ENCODE measurements at regions not wholly inside any gene's neighbourhood (a gene's known extent, or its start where the extent isn't known, plus 50 kb on each side); places are given as distances from the start of the nearest gene placed in this dataset.
A peak's percentile ranks its signal among the peaks of the same experiment; 100 is the strongest.

DNA sequence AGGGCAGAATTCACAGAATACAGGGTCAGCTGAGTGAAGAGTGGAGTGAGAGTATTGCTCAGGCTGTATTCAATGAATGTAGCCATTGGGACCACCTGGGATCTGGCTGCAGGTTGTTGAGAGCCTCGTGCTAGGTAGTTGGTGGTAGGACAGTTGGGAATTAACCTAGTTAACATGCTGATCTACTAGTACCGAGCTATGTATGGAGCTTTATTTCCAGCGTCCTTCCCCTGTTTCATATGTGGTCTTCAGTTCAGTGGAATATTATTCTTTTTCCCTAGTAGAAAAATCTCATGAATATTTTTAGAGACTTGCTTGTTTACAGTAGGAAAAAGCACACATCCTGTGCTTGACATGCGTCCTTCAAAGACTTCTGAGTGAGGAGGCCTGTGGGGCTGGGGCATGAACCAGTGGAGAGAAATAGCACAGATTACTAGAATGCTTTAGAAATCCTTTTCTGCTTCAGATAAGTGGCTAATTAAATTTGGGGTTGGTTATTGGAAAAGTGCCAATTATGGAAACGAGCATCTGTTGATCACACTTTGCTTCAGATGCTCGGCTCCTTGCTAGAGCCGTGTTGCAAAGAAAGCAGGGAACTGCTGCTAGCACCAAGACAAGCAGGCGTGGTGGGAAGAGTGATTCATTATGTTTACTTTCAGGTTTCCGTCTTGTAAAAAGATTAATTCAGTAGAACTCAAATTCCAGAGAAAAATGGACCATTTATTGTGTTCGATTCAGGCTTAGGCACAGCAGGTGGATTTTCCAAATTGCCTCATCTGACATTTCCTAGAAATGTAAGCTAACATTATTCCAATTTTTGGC is 53.6 kb downstream of the ARF6 start:
- peak overlapping the region; percentile 58 for H3K4me3 Mint-ChIP-seq
- peaks cover 14% of the 10 kb centered on the region for H3K9me3 Mint-ChIP-seq
- no peaks in the 10 kb centered on the region for H3K27me3 Mint-ChIP-seq
- peaks cover 64% of the 10 kb centered on the region for H3K4me1 Mint-ChIP-seq
- H3K36me3 Mint-ChIP-seq = peaks cover 26% of the 10 kb centered on the region
- peak; percentile 66 for ATAC-seq (ENCODE audit: low read depth)
- DNase-seq = no peak
- H3K27ac Mint-ChIP-seq = peak overlapping the region; percentile 89
- POLR2A ChIA-PET = interaction anchor here (1.0 to 2.5 kb wide), 13 partner anchors 24 to 136 kb away, joined by 3 to 53 read pairs (median 6); partner anchors contain the start of gene ARF6

DNA sequence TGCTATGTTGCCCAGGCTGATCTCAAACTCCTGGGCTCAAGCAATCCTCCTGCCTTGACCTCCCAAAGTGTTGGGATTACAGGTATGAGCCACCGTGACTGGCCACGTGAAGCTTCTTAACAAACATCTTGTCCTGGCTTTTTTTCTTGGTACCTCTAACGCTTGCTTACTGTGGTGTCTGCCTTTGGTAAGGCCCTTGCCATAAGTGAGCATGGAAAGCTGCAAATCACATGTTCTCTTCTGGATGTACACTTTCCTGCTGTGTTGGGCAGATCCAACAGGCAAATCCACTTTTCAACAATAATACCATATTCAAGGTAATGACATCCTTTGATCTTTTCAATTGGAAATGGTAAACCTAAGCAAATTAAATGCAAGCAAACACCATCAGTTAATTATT is 54.6 kb downstream of the ARF6 start:
- ATAC-seq (ENCODE audit: low read depth) (no peak), DNase-seq (no peak)
- Mint-ChIP-seq H3K27me3 (peaks cover 3% of the 10 kb centered on the region), H3K36me3 (peaks cover 22% of the 10 kb centered on the region), H3K4me1 (peaks cover 63% of the 10 kb centered on the region), H3K27ac (peak overlapping the region; percentile 56), H3K4me3 (peak overlapping the region; percentile 9), H3K9me3 (peaks cover 10% of the 10 kb centered on the region)
- POLR2A ChIA-PET = interaction anchor here (1.1 kb wide), 1 partner anchor 23 kb away, joined by 4 read pairs; no protein-coding TSS in a partner anchor

GRCh38 chr14:49950275-49951228 is 57.7 kb downstream of the ARF6 start:
- peaks cover 2% of the 10 kb centered on the region for H3K9me3 Mint-ChIP-seq
- POLR2A ChIA-PET = interaction anchor here (0.7 to 4.4 kb wide), 6 partner anchors 21 to 53 kb away, joined by 3 to 24 read pairs (median 3); no protein-coding TSS in a partner anchor
- DNase-seq (no peak), ATAC-seq (ENCODE audit: low read depth) (no peak)
- peaks cover 13% of the 10 kb centered on the region for H3K36me3 Mint-ChIP-seq
- peaks cover 47% of the 10 kb centered on the region for H3K4me1 Mint-ChIP-seq
- H3K27ac Mint-ChIP-seq = no peak overlapping the region
- H3K27me3 Mint-ChIP-seq = peaks cover 3% of the 10 kb centered on the region
- H3K4me3 Mint-ChIP-seq = peak overlapping the region; percentile 58

GRCh38 chr14:49951229-49951607 is 58.3 kb downstream of the ARF6 start:
- ATAC-seq (ENCODE audit: low read depth) (no peak), DNase-seq (no peak)
- no peak overlapping the region for H3K4me3 Mint-ChIP-seq
- POLR2A ChIA-PET = interaction anchor here (1.3 to 4.4 kb wide), 3 partner anchors 21 to 48 kb away, joined by 3 to 24 read pairs (median 3); no protein-coding TSS in a partner anchor
- peaks cover 3% of the 10 kb centered on the region for H3K27me3 Mint-ChIP-seq
- H3K4me1 Mint-ChIP-seq = peaks cover 40% of the 10 kb centered on the region
- H3K9me3 Mint-ChIP-seq = peaks cover 2% of the 10 kb centered on the region
- peaks cover 13% of the 10 kb centered on the region for H3K36me3 Mint-ChIP-seq
- H3K27ac Mint-ChIP-seq = no peak overlapping the region

DNA sequence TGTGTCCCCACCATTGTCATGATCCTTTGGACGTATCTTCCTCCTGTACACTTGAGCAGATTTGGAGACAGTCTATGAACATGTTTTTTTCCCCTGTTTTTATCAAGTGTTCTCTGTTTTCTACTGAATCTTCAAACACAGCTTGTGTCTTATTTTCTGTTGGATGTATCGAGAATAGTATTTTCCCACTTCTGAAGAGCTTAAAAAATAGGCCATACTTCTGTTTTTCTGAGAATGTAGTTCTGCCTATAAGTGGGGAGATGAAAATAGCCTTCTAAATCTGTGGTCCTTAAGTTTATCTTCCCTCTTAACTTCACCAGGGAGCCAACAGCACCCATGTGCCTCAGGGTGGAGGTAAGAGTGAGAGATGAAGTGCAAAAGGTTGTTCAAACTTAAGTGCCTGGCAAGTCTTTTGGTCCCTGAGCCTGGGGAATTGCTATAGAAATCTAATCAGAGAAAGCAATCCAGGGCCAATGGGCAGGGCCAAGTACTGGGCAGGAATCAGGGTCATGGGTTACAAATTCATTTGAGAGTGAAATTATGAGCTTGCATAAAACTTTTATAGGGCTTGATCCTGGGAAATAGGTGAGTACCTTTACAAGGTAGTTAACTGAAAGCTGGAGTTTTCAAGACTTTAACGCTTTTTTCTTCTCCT is 58.9 kb downstream of the ARF6 start:
- Mint-ChIP-seq H3K27ac (peak overlapping the region; percentile 18), H3K36me3 (peaks cover 11% of the 10 kb centered on the region), H3K4me3 (no peak overlapping the region), H3K9me3 (peaks cover 2% of the 10 kb centered on the region), H3K27me3 (peaks cover 3% of the 10 kb centered on the region), H3K4me1 (peaks cover 34% of the 10 kb centered on the region)
- POLR2A ChIA-PET = interaction anchor here (1.3 to 4.4 kb wide), 3 partner anchors 20 to 48 kb away, joined by 3 to 24 read pairs (median 3); no protein-coding TSS in a partner anchor
- ATAC-seq (ENCODE audit: low read depth) (no peak), DNase-seq (no peak)

DNA sequence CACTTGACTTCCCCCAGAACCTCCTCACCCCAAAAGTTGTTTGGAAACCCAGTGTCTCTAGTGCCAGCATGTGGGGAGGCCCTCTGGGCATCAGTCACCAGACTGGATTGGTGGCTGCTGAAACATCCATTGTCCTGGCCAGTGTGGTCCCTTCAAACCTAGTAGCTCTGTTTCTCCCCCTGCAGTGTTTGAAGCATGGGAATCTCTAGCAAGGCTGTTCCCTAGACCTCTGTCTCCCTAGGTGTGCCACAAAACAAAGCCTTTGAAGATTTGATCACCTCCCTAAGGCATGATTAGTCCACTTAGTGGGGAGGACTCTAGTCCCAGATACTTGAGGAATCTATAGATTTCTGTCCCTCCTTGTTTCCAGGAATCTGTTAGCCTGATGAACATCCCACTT is 60.3 kb downstream of the ARF6 start:
- POLR2A ChIA-PET = interaction anchor here (4.4 kb wide), 1 partner anchor 19 kb away, joined by 24 read pairs; no protein-coding TSS in a partner anchor
- H3K36me3 Mint-ChIP-seq = peaks cover 11% of the 10 kb centered on the region
- DNase-seq (no peak), ATAC-seq (ENCODE audit: low read depth) (no peak)
- no peak overlapping the region for H3K4me3 Mint-ChIP-seq
- H3K4me1 Mint-ChIP-seq = peaks cover 22% of the 10 kb centered on the region
- H3K9me3 Mint-ChIP-seq = peaks cover 2% of the 10 kb centered on the region
- peaks cover 3% of the 10 kb centered on the region for H3K27me3 Mint-ChIP-seq
- H3K27ac Mint-ChIP-seq = no peak overlapping the region

GRCh38 chr14:49954171-49954631 is 61.3 kb downstream of the ARF6 start:
- H3K4me3 Mint-ChIP-seq = no peak overlapping the region
- peaks cover 2% of the 10 kb centered on the region for H3K9me3 Mint-ChIP-seq
- POLR2A ChIA-PET = interaction anchor here (0.6 kb wide), 1 partner anchor 51 kb away, joined by 4 read pairs; no protein-coding TSS in a partner anchor
- peaks cover 7% of the 10 kb centered on the region for H3K36me3 Mint-ChIP-seq
- no peak for ATAC-seq (ENCODE audit: low read depth)
- H3K27me3 Mint-ChIP-seq = peaks cover 3% of the 10 kb centered on the region
- no peak for DNase-seq
- no peak overlapping the region for H3K27ac Mint-ChIP-seq
- H3K4me1 Mint-ChIP-seq = peaks cover 17% of the 10 kb centered on the region

DNA sequence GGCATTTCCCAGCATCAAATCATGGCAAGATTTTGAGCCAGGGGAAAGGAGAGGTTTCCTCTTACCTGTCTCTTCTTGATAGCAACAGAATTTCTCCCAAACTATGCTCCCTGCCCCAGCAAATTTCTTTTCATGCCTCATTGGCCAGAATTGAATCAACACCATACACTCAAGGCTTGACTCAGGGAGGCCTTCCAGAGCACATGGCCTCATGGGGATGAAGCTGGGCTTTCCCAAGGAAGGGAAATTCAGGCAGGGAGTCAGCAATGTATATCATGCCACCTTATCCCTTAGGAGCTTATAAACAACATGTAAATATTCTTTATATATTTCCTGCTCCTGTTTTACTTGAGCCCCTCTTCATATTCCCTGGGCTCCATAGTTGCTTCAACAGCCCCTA is 62.1 kb downstream of the ARF6 start:
- H3K27me3 Mint-ChIP-seq = peaks cover 3% of the 10 kb centered on the region
- no peak for ATAC-seq (ENCODE audit: low read depth)

GRCh38 chr14:49957089-49957852 is 64.4 kb downstream of the ARF6 start:
- POLR2A ChIA-PET = interaction anchor here (0.8 kb wide), 1 partner anchor 45 kb away, joined by 3 read pairs; no protein-coding TSS in a partner anchor
- H3K4me3 Mint-ChIP-seq = no peak overlapping the region
- no peak overlapping the region for H3K27ac Mint-ChIP-seq
- DNase-seq (no peak), ATAC-seq (ENCODE audit: low read depth) (no peak)
- H3K4me1 Mint-ChIP-seq = peaks cover 15% of the 10 kb centered on the region
- H3K27me3 Mint-ChIP-seq = peaks cover under 1% of the 10 kb centered on the region
- peaks cover under 1% of the 10 kb centered on the region for H3K9me3 Mint-ChIP-seq
- H3K36me3 Mint-ChIP-seq = peaks cover 5% of the 10 kb centered on the region

More for the DNA sequence above, 62.1 kb downstream of the ARF6 start:
- POLR2A ChIA-PET = interaction anchor here (0.6 kb wide), 1 partner anchor 10 kb away, joined by 3 read pairs; no protein-coding TSS in a partner anchor
- Mint-ChIP-seq H3K4me3 (no peak overlapping the region), H3K36me3 (peaks cover 7% of the 10 kb centered on the region), H3K4me1 (peaks cover 21% of the 10 kb centered on the region), H3K27ac (no peak overlapping the region), H3K9me3 (peaks cover 2% of the 10 kb centered on the region)
- DNase-seq = no peak

DNA sequence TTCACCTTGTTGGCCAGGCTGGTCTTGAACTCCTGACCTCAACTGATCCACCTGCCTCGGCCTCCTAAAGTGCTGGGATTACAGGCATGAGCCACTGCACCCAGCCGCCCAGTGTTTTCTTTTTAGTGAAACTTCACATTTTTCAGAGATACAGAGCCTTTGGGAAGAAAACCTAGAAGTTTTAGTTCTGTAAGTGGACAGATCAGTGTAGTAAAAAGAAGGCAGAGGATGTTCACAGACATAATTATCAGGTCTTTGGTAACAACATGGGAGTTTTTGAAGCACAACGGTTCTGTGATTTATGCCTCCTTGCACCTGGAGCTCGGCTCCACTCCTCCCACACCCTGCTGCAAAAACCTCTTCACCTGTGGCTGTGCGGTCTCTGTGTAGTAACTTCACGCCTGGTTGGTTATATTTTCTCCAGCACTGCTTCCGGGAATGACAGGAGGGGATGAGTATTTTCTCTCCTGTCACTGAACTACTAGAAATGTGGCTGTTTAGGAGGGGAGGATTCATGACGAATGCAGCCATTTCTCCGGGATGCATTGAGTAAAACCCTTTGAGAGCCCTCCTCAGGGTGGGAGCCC is 67.0 kb downstream of the ARF6 start:
- Mint-ChIP-seq H3K27ac (peak overlapping the region; percentile 66), H3K27me3 (no peaks in the 10 kb centered on the region), H3K4me1 (peaks cover 20% of the 10 kb centered on the region), H3K4me3 (peak overlapping the region; percentile 50), H3K36me3 (peaks cover 2% of the 10 kb centered on the region), H3K9me3 (no peaks in the 10 kb centered on the region)
- POLR2A ChIA-PET = interaction anchor here (1.0 to 1.5 kb wide), 3 partner anchors 11 to 96 kb away, joined by 3 to 4 read pairs (median 4); no protein-coding TSS in a partner anchor
- DNase-seq = no peak
- ATAC-seq (ENCODE audit: low read depth) = peak; percentile 68

- H3K36me3 Mint-ChIP-seq = peaks cover 2% of the 10 kb centered on the region
- DNase-seq (no peak), ATAC-seq (ENCODE audit: low read depth) (peak; percentile 46)
- peaks cover 22% of the 10 kb centered on the region for H3K4me1 Mint-ChIP-seq
- H3K9me3 Mint-ChIP-seq = no peaks in the 10 kb centered on the region
- POLR2A ChIA-PET = interaction anchor here (0.7 to 1.5 kb wide), 4 partner anchors 10 to 96 kb away, joined by 3 to 4 read pairs (median 4); no protein-coding TSS in a partner anchor
- H3K27ac Mint-ChIP-seq = peak overlapping the region; percentile 10
- no peak overlapping the region for H3K4me3 Mint-ChIP-seq
- no peaks in the 10 kb centered on the region for H3K27me3 Mint-ChIP-seq
These were observed 67.6 kb downstream of the ARF6 start for GRCh38 chr14:49960453-49960852.
